HG03196 (cell line): ENCODE measurements at regions not wholly inside any gene's neighbourhood (a gene's known extent, or its start where the extent isn't known, plus 50 kb on each side); places are given as distances from the start of the nearest gene placed in this dataset.
A peak's percentile ranks its signal among the peaks of the same experiment; 100 is the strongest.
"Not testable (repeated sequence)": the region's sequence is repeated elsewhere in the genome, so short reads cannot be mapped to it uniquely, and the experiment has no call there.

ENCODE experiments used
- ATAC-seq: cut with Tn5 transposase; IDR thresholded peaks from one replicate; pipeline ENCODE4 v1.9.1; 2021; ENCODE audit not compliant: unreplicated experiment

- ATAC-seq = not testable (repeated sequence)
Measured at GRCh38 chr15:85196697-85197096, 183.7 kb upstream of the AKAP13 start.

- ATAC-seq = not testable (repeated sequence)
Measured at GRCh38 chr15:85197582-85197981, 182.8 kb upstream of the AKAP13 start.

- not testable (repeated sequence) for ATAC-seq
Measured at GRCh38 chr15:85198432-85198831, 182.0 kb upstream of the AKAP13 start.

- peak; percentile 79 for ATAC-seq
Measured at GRCh38 chr15:85200215-85200614, 180.2 kb upstream of the AKAP13 start.

- not testable (repeated sequence) for ATAC-seq
Measured at GRCh38 chr15:85201118-85201793, 179.1 kb upstream of the AKAP13 start.

GRCh38 chr15:85204481-85204880, 175.9 kb upstream of the AKAP13 start:
- ATAC-seq = not testable (repeated sequence)

- not testable (repeated sequence) for ATAC-seq
Measured at GRCh38 chr15:85233791-85234325, 146.5 kb upstream of the AKAP13 start.

GRCh38 chr15:85234450-85235196, 145.8 kb upstream of the AKAP13 start:
- ATAC-seq = not testable (repeated sequence)

- ATAC-seq = not testable (repeated sequence)
Measured at GRCh38 chr15:85244056-85244455, 136.3 kb upstream of the AKAP13 start.

- ATAC-seq = not testable (repeated sequence)
Measured at GRCh38 chr15:85250938-85251542, 129.4 kb upstream of the AKAP13 start.

GRCh38 chr15:85253196-85253915, 127.0 kb upstream of the AKAP13 start:
- ATAC-seq = peak; percentile 53

GRCh38 chr15:85254961-85255360, 125.4 kb upstream of the AKAP13 start:
- ATAC-seq = not testable (repeated sequence)

- not testable (repeated sequence) for ATAC-seq
Measured at GRCh38 chr15:85255502-85255901, 124.9 kb upstream of the AKAP13 start.

GRCh38 chr15:85256009-85256997, 124.1 kb upstream of the AKAP13 start:
- not testable (repeated sequence) for ATAC-seq

- ATAC-seq = not testable (repeated sequence)
Measured at GRCh38 chr15:85258062-85258445, 122.3 kb upstream of the AKAP13 start.

GRCh38 chr15:85258559-85259209, 121.7 kb upstream of the AKAP13 start:
- ATAC-seq = not testable (repeated sequence)

- not testable (repeated sequence) for ATAC-seq
Measured at GRCh38 chr15:85260526-85260925, 119.9 kb upstream of the AKAP13 start.

- ATAC-seq = not testable (repeated sequence)
Measured at GRCh38 chr15:85262461-85263055, 117.8 kb upstream of the AKAP13 start.
